Erythroblast (primary cell): ENCODE measurements at regions not wholly inside any gene's neighbourhood (a gene's known extent, or its start where the extent isn't known, plus 50 kb on each side); places are given as distances from the start of the nearest gene placed in this dataset.

Source experiments
- GATA1 ChIP-seq: IDR thresholded peaks from 2 replicates; pipeline ENCODE4 v1.6.1; 2011; ENCODE audit warnings: low read depth, mild to moderate bottlenecking, control low read depth, low read length, moderate library complexity
- POLR2A ChIP-seq: IDR thresholded peaks from 2 replicates; pipeline ENCODE4 v1.6.1; 2011; ENCODE audit warnings: mild to moderate bottlenecking, low read length

- TF ChIP-seq POLR2A = no peak
- no peak for TF ChIP-seq GATA1
Measured at GRCh38 chr22:48143856-48144255, 1381.4 kb downstream of the TBC1D22A start.
